Chondrocyte (in vitro differentiated cells): ENCODE measurements at regions not wholly inside any gene's neighbourhood (a gene's known extent, or its start where the extent isn't known, plus 50 kb on each side); places are given as distances from the start of the nearest gene placed in this dataset.

Experiments used
- DNase-seq: peaks from one replicate; pipeline ENCODE4 v3.0.0; 2021; ENCODE audit warnings: mixed read lengths, low spot score
- H3K27ac Mint-ChIP-seq: one replicate; pipeline ENCODE4 v1.8.0; 2021; ENCODE audit warnings: mild to moderate bottlenecking, moderate library complexity, mixed read lengths; ENCODE audit not compliant: unreplicated experiment
- H3K27me3 Mint-ChIP-seq: 2 replicates; pipeline ENCODE4 v1.8.0; 2021; ENCODE audit warnings: low read depth, mixed read lengths
- H3K36me3 Mint-ChIP-seq: 2 replicates; pipeline ENCODE4 v1.8.0; 2021; ENCODE audit warnings: low read depth, mixed read lengths
- H3K4me1 Mint-ChIP-seq: 2 replicates; pipeline ENCODE4 v1.8.0; 2021; ENCODE audit warnings: low read depth, mild to moderate bottlenecking, mixed read lengths
- H3K4me3 Mint-ChIP-seq: one replicate; pipeline ENCODE4 v1.8.0; 2021; ENCODE audit warnings: mild to moderate bottlenecking, moderate library complexity, mixed read lengths; ENCODE audit not compliant: unreplicated experiment
- H3K9me3 Mint-ChIP-seq: 2 replicates; pipeline ENCODE4 v1.8.0; 2021; ENCODE audit warnings: low read depth, mixed read lengths
- TF ChIP-seq, protein P1 (sequence below): fragments of 200-600 bp; sonication (generic); IDR thresholded peaks from 2 replicates; pipeline ENCODE4 v1.5.0; 2021; ENCODE audit warnings: antibody characterized with exemption, mild to moderate bottlenecking, moderate library complexity

DNA sequence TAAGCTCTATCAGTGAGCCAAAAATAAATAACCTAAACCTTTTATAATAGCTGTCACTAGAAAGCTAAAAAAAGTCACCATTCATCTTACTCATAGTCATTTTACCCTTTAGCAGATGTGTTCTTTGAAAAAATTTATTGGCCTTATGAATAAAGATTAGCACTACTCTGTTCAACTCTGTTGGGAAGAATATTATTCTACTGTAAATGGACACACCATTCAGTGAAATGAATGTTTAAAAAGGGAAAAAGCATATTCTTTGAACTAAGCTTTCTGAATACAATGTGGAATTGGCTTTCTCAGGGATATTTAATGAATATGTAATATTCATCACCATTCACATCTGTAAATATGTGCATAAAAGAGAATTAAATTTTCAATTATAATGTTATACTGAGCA is 422.0 kb downstream of the CBLN2 start:
- TF ChIP-seq, protein P1, sequence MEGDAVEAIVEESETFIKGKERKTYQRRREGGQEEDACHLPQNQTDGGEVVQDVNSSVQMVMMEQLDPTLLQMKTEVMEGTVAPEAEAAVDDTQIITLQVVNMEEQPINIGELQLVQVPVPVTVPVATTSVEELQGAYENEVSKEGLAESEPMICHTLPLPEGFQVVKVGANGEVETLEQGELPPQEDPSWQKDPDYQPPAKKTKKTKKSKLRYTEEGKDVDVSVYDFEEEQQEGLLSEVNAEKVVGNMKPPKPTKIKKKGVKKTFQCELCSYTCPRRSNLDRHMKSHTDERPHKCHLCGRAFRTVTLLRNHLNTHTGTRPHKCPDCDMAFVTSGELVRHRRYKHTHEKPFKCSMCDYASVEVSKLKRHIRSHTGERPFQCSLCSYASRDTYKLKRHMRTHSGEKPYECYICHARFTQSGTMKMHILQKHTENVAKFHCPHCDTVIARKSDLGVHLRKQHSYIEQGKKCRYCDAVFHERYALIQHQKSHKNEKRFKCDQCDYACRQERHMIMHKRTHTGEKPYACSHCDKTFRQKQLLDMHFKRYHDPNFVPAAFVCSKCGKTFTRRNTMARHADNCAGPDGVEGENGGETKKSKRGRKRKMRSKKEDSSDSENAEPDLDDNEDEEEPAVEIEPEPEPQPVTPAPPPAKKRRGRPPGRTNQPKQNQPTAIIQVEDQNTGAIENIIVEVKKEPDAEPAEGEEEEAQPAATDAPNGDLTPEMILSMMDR = no peak
- peaks cover 2% of the 10 kb centered on the region for H3K4me1 Mint-ChIP-seq
- peaks cover 2% of the 10 kb centered on the region for H3K27me3 Mint-ChIP-seq
- no peaks in the 10 kb centered on the region for H3K9me3 Mint-ChIP-seq
- H3K4me3 Mint-ChIP-seq = no peak overlapping the region
- no peaks in the 10 kb centered on the region for H3K36me3 Mint-ChIP-seq
- no peak overlapping the region for H3K27ac Mint-ChIP-seq
- no peak for DNase-seq

DNA sequence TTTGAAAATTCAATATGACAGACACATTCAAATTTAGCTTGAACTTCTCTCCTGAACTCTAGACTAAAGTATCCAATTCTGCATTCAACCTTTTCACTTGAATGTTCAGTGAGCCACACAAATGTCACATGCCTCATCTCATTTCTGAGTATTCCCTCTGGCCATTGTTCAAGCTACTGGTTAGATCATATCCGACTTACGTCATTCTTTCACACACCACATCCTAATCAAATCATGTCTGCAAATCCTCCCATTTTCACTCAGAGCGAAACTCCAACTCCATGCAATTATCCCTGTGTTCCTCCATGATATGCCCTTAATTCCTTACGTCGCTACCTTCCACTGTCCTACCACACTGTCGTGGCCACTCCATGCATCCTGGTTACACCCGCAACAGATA is 425.1 kb downstream of the CBLN2 start:
- DNase-seq = no peak
- H3K4me3 Mint-ChIP-seq = no peak overlapping the region
- H3K9me3 Mint-ChIP-seq = no peaks in the 10 kb centered on the region
- no peak overlapping the region for H3K27ac Mint-ChIP-seq
- H3K4me1 Mint-ChIP-seq = peaks cover 2% of the 10 kb centered on the region
- H3K36me3 Mint-ChIP-seq = no peaks in the 10 kb centered on the region
- TF ChIP-seq, protein P1 = no peak
- peaks cover 2% of the 10 kb centered on the region for H3K27me3 Mint-ChIP-seq

DNA sequence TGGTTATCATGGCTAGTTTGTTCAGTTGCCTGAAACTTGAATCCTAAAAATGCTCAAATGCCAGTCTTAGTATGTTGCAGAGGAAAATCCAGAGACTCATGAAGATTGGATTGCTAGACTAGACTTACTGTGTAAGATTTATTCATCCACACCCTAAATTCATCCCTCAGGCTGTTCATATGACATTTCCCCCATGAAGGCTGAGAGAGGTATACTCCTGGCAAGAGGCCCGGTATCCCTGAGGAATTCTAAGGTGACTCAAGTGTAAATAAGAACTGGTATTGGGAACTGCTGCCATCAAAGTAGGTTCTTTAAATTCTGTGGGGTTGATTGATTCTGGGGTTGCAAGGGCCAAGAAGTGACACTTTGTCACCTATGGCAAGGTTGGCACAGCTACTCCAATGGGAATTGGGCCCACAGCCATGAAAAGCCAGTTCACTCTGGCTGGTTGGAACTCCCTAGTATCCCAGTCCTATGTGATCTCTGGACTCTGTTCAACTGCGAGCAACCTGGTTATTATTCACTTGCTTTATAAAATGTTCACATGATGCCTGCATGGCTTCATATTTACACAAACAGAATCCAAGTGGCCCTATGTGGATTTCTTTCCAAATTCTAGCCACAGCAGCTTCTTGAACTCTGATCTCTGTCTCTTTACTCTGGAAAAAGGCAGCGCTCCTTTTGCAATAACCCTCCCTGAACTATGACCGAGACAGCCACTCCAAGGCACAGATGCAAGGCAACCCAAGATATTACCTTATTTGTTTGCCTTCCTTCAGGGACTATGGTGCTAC is 429.1 kb downstream of the CBLN2 start:
- DNase-seq = no peak
- Mint-ChIP-seq H3K36me3 (no peaks in the 10 kb centered on the region), H3K27ac (no peak overlapping the region), H3K4me3 (no peak overlapping the region), H3K9me3 (no peaks in the 10 kb centered on the region), H3K27me3 (no peaks in the 10 kb centered on the region), H3K4me1 (peaks cover 2% of the 10 kb centered on the region)
- TF ChIP-seq, protein P1 = no peak

DNA sequence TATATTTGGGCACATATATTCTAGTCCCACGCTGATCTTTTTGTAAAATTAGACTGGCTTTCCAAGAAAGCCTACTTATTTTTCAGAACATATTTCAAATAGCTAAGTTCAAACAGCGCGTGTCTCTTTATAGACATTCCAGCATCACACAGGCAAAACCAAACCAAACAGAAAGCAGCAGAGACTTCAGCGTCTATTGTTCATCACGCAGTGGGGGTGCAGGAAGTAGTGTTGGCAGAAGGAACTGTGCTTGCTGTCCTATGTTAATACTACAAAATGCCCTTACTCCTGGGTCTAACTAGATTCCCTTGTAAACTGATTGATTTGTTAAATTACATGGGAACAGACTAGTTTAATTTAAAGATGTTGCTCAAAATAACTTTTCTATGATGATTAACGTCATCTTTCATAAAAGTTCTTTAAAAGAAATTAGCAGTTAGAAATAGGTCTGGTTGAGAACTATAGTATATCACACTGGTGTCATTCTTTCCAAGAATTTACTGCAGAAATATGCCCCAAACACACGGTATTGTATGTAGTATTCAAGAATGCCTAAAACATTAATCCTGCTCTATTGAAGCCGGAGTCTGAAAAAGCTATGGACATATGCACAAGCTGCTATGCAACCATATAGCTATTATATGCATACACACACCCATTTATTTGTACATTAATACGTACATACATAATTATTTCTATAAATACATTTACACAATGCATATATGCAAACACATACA is 436.3 kb downstream of the CBLN2 start:
- Mint-ChIP-seq H3K27ac (no peak overlapping the region), H3K4me1 (peaks cover 4% of the 10 kb centered on the region), H3K4me3 (no peak overlapping the region), H3K9me3 (no peaks in the 10 kb centered on the region), H3K27me3 (no peaks in the 10 kb centered on the region), H3K36me3 (no peaks in the 10 kb centered on the region)
- TF ChIP-seq, protein P1 = no peak
- DNase-seq = no peak

DNA sequence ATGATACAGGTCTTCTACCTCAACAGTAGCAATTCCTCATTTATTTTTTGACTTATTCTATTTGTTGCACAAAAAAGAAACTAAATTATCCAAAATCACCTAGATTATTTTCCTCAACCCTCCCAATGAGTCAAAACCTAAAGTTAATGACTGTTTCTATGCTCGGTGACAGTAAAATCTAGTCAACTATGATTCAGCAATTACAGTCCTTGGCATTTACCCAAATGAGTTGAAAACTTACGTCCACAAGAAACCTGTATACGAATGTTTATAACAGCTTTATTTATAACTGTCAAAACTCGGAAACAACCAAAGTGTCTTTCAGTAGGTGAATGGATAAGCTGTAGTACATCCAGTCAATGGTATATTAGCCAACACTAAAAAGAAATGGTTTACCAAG is 439.3 kb downstream of the CBLN2 start:
- peaks cover 4% of the 10 kb centered on the region for H3K4me1 Mint-ChIP-seq
- H3K27ac Mint-ChIP-seq = no peak overlapping the region
- H3K27me3 Mint-ChIP-seq = no peaks in the 10 kb centered on the region
- TF ChIP-seq, protein P1 = no peak
- no peaks in the 10 kb centered on the region for H3K9me3 Mint-ChIP-seq
- no peak overlapping the region for H3K4me3 Mint-ChIP-seq
- H3K36me3 Mint-ChIP-seq = no peaks in the 10 kb centered on the region
- DNase-seq = no peak
